ENCODE measurements at regions not wholly inside any gene's neighbourhood (a gene's known extent, or its start where the extent isn't known, plus 50 kb on each side); places are given as distances from the start of the nearest gene placed in this dataset.

- BruUV-seq (replicated peaks) = no TSS peak
- no peak overlapping the region for H3K4me2 ChIP-seq (ENCODE audit: low read length)
- peak overlapping the region; percentile 26; the same call in 1 of the 2 replicates for H2AFZ ChIP-seq (ENCODE audit: low read length)
These were observed 135.9 kb upstream of the SERPINE2 start for GRCh38 chr2:224174990-224175389.

DNA sequence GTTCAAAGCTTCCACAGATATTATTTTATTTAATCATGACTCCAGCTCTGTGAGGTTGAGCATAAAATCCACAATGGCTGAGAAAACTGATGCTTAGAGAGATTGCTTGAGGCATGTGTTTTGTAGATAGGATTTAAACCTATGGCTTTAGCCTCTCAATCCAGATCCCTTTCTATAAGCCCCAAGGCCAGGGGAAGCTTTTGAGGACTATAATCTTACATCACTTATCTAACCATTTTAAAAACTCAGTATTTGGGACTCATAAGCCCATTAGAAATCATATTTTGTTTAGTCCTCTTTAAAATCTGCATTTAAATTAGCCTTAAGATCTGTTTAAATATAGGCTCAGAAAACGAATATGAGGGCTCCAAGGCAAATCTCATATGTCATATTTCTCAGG lies 135.4 kb upstream of the SERPINE2 start:
- Histone ChIP-seq H3K4me2 (ENCODE audit: low read length) (no peak overlapping the region), H2AFZ (ENCODE audit: low read length) (peak overlapping the region; percentile 26; the same call in 1 of the 2 replicates)
- no peak for DNase-seq (ENCODE audit: low spot score)

More at GRCh38 chr2:224174990-224175389, 135.9 kb upstream of the SERPINE2 start:
- ChIA-PET POLR2A (interaction anchor here (0.8 to 1.9 kb wide), 4 partner anchors 9 to 181 kb away, joined by 3 to 5 read pairs (median 3); no protein-coding TSS in a partner anchor), CTCF (ENCODE audit: unreplicated experiment) (no interaction called here)
- TF ChIP-seq EZH2phosphoT487 (IDR thresholded peaks at IDR 0.05; ENCODE audit: borderline replicate concordance, low read depth, low read length) (no peak), CTCF (conservative IDR thresholded peaks at IDR 0.05; ENCODE audit: low read length) (no peak)
- Histone ChIP-seq H3K79me2 (ENCODE audit: insufficient read depth, low read depth, low read length) (no peaks in the 10 kb centered on the region), H3K27ac (ENCODE audit: low read depth, low read length, poor library complexity, severe bottlenecking) (no peak overlapping the region), H3K4me1 (ENCODE audit: insufficient read depth, low read length, poor library complexity, severe bottlenecking) (no peaks in the 10 kb centered on the region), H3K9me3 (ENCODE audit: low read length) (no peaks in the 10 kb centered on the region), H3K9me2 (ENCODE audit: insufficient read depth, low read length) (no peaks in the 10 kb centered on the region), H3K4me3 (ENCODE audit: low read depth, low read length, poor library complexity, severe bottlenecking) (no peak overlapping the region), H4K20me1 (ENCODE audit: insufficient read depth, low read length) (no peaks in the 10 kb centered on the region), H3K36me3 (ENCODE audit: insufficient read depth, low read length) (no peaks in the 10 kb centered on the region)
- intact Hi-C loops (cut with micrococcal nuclease; ENCODE audit: unreplicated experiment) = no loop called here
- no peak for DNase-seq (ENCODE audit: low spot score)

More for the DNA sequence above, 135.4 kb upstream of the SERPINE2 start:
- Histone ChIP-seq H3K4me1 (ENCODE audit: insufficient read depth, low read length, poor library complexity, severe bottlenecking) (no peaks in the 10 kb centered on the region), H4K20me1 (ENCODE audit: insufficient read depth, low read length) (no peaks in the 10 kb centered on the region), H3K36me3 (ENCODE audit: insufficient read depth, low read length) (no peaks in the 10 kb centered on the region), H3K4me3 (ENCODE audit: low read depth, low read length, poor library complexity, severe bottlenecking) (no peak overlapping the region), H3K9me2 (ENCODE audit: insufficient read depth, low read length) (no peaks in the 10 kb centered on the region), H3K79me2 (ENCODE audit: insufficient read depth, low read depth, low read length) (no peaks in the 10 kb centered on the region), H3K27ac (ENCODE audit: low read depth, low read length, poor library complexity, severe bottlenecking) (no peak overlapping the region), H3K9me3 (ENCODE audit: low read length) (no peaks in the 10 kb centered on the region)
- BruUV-seq (replicated peaks) = no TSS peak
- TF ChIP-seq EZH2phosphoT487 (IDR thresholded peaks at IDR 0.05; ENCODE audit: borderline replicate concordance, low read depth, low read length) (no peak), CTCF (conservative IDR thresholded peaks at IDR 0.05; ENCODE audit: low read length) (no peak)
- POLR2A ChIA-PET = interaction anchor here (0.8 to 1.9 kb wide), 2 partner anchors 10 to 82 kb away, joined by 3 to 5 read pairs; no protein-coding TSS in a partner anchor
- CTCF ChIA-PET (ENCODE audit: unreplicated experiment) = no interaction called here
- intact Hi-C loops (cut with micrococcal nuclease; ENCODE audit: unreplicated experiment) = no loop called here

Data from OCI-LY7 (cell line).